ENCODE measurements at regions not wholly inside any gene's neighbourhood (a gene's known extent, or its start where the extent isn't known, plus 50 kb on each side); places are given as distances from the start of the nearest gene placed in this dataset.

GRCh38 chr2:41997561-41997960, 50.3 kb upstream of the PKDCC start:
- DNase-seq: no peak
- Mint-ChIP-seq H3K4me1 (ENCODE audit: low read depth) (no peaks in the 10 kb centered on the region), H3K9me3 (no peaks in the 10 kb centered on the region), H3K27me3 (peaks cover 14% of the 10 kb centered on the region), H3K36me3 (ENCODE audit: low read depth) (no peaks in the 10 kb centered on the region), H3K4me3 (no peak overlapping the region), H3K27ac (no peak overlapping the region)

Measured in activated T-cell treated with anti-CD3 and anti-CD28 coated beads, Interleukin-2, amount 50 U/mL, for 24 hours (primary cell).